Body of pancreas (tissue), 4 donors: ENCODE measurements at regions not wholly inside any gene's neighbourhood (a gene's known extent, or its start where the extent isn't known, plus 50 kb on each side); places are given as distances from the start of the nearest gene placed in this dataset.

Experiments used
- CTCF ChIP-seq, 7 experiments: fragments of 450-650 bp in 4 of 7; fragments of 200-600 bp in 3 of 7; sonication (generic) in 3 of 7; IDR thresholded peaks; one replicate each; pipeline ENCODE4 v1.5.1; 2016 to 2019; ENCODE audit warnings: antibody characterized with exemption in 7 of 7
- POLR2A ChIP-seq, 3 donors: fragments of 450-650 bp; IDR thresholded peaks; one replicate each; pipeline ENCODE4 v1.6.1; 2016; ENCODE audit warnings: antibody characterized with exemption in 3 of 3, mild to moderate bottlenecking in 2 of 3

- TF ChIP-seq CTCF (IDR thresholded peaks at IDR 0.05): no peak
- no peak for TF ChIP-seq POLR2A (IDR thresholded peaks at IDR 0.05)
Measured at GRCh38 chr2:118166242-118166641, 78.0 kb downstream of the INSIG2 start.
